ENCODE measurements at regions not wholly inside any gene's neighbourhood (a gene's known extent, or its start where the extent isn't known, plus 50 kb on each side); places are given as distances from the start of the nearest gene placed in this dataset.

DNA sequence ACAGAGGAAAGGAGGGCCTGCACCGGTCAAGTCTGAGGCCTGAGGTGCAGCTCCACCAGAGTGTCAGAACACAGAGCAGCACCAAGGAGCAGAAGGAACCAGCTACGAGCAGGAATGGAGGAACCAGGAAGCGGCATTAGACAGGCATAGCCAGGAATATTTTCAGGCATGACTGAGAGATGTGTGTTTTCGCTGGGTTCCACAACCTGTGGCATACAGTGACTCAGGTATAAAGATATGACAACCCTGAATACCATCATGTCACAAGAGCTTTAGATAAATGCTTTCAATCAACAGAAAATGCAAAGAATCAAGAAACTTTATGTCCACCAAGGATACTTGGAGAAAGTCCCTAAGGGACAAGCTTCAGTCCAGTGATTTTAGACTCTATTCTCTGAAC, 189.3 kb upstream of the NRIP1 start:
- 87 to 95% methylated on average over 4 of the region's 4 CpGs for WGBS, 2 donors
- Histone ChIP-seq H3K4me1 (no peaks in the 10 kb centered on the region), H3K27ac (no peak overlapping the region), H3K27me3 (no peaks in the 10 kb centered on the region), H3K36me3 (no peaks in the 10 kb centered on the region), H3K9me3 (no peaks in the 10 kb centered on the region), H3K4me3 (no peak overlapping the region)
- ATAC-seq (ENCODE audit: low FRiP score in 2 of 2): peak in 1 of 2 donors; percentile 23
- TF ChIP-seq, protein P1, sequence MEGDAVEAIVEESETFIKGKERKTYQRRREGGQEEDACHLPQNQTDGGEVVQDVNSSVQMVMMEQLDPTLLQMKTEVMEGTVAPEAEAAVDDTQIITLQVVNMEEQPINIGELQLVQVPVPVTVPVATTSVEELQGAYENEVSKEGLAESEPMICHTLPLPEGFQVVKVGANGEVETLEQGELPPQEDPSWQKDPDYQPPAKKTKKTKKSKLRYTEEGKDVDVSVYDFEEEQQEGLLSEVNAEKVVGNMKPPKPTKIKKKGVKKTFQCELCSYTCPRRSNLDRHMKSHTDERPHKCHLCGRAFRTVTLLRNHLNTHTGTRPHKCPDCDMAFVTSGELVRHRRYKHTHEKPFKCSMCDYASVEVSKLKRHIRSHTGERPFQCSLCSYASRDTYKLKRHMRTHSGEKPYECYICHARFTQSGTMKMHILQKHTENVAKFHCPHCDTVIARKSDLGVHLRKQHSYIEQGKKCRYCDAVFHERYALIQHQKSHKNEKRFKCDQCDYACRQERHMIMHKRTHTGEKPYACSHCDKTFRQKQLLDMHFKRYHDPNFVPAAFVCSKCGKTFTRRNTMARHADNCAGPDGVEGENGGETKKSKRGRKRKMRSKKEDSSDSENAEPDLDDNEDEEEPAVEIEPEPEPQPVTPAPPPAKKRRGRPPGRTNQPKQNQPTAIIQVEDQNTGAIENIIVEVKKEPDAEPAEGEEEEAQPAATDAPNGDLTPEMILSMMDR (IDR thresholded peaks at IDR 0.05): no peak
- TF ChIP-seq EP300 (IDR thresholded peaks at IDR 0.05) (no peak), POLR2A (IDR thresholded peaks at IDR 0.05) (no peak), POLR2AphosphoS5 (IDR thresholded peaks at IDR 0.05) (no peak)
- no peak for DNase-seq

DNA sequence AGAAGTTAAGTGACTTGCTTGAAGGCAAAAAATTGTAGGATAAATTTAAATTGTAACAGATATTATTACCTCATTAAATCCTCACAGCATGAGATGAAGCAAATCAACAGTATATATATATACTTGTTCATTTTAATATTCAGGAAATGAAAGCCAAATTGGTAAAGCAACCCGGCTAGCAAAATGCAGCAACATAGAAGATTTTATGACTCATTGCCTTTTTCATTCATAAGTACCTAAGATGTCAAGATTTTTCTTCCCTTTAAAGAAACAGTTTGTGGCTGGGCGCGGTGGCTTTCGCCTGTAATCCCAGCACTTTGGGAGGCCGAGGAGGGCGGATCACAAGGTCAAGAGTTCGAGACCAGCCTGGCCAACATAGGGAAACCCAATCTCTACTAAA, 190.5 kb upstream of the NRIP1 start:
- DNase-seq (no peak), ATAC-seq (ENCODE audit: low FRiP score in 2 of 2) (no peak)
- Histone ChIP-seq H3K36me3 (no peaks in the 10 kb centered on the region), H3K9me3 (no peaks in the 10 kb centered on the region), H3K4me1 (no peaks in the 10 kb centered on the region), H3K4me3 (no peak overlapping the region), H3K27ac (no peak overlapping the region), H3K27me3 (no peaks in the 10 kb centered on the region)
- 70 to 86% methylated on average over 7 of the region's 7 CpGs for WGBS, 2 donors
- TF ChIP-seq POLR2AphosphoS5 (IDR thresholded peaks at IDR 0.05) (no peak), EP300 (IDR thresholded peaks at IDR 0.05) (no peak), POLR2A (IDR thresholded peaks at IDR 0.05) (no peak)
- TF ChIP-seq, protein P1 (IDR thresholded peaks at IDR 0.05): no peak

DNA sequence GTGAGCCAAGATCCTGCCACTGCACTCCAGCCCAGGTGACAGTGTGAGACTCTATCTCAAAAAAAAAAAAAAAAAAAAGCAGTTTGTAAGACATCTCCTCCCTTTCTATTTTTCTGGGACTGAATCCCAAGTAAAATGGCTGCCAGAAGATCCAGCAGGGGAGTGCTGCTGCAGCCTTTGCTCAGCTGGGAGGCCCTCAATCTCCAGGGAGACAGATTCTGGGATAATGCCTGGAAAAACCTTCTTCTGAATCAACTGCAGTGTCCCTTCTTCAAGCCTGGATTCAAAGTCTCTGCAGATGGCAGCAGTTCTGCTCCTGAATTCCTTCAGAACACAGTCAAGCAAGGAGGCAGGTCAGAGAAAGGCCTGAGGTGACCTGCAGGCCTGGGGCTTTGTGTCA, 191.0 kb upstream of the NRIP1 start:
- no peak for TF ChIP-seq EP300 (IDR thresholded peaks at IDR 0.05)
- TF ChIP-seq POLR2A (IDR thresholded peaks at IDR 0.05): no peak
- TF ChIP-seq, protein P1 (IDR thresholded peaks at IDR 0.05): no peak
- no peak for TF ChIP-seq POLR2AphosphoS5 (IDR thresholded peaks at IDR 0.05)
- Histone ChIP-seq H3K4me1 (no peaks in the 10 kb centered on the region), H3K27ac (no peak overlapping the region), H3K9me3 (no peaks in the 10 kb centered on the region), H3K27me3 (no peaks in the 10 kb centered on the region), H3K36me3 (no peaks in the 10 kb centered on the region), H3K4me3 (no peak overlapping the region)
- no peak for ATAC-seq (ENCODE audit: low FRiP score in 2 of 2)
- no peak for DNase-seq

DNA sequence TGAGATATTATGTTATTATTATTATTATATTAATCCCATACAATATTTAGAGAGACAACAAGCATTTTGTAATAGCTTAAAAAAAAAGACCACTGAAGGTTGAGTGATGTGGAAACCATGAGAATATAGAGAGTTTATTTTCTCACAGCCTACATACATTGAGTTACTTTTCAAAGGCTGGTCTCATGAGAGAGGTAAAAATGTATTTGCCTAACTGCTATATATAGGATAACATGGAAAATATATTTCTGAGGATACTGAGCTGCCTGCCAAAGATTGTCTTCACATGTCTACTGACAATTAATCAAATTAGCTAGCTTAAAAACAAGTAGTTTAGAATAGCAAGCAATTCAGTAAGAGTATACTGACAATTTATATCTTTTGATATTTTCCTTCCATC, 192.2 kb upstream of the NRIP1 start:
- no peaks in the 10 kb centered on the region for H3K36me3 ChIP-seq
- H3K4me1 ChIP-seq: no peaks in the 10 kb centered on the region
- no peaks in the 10 kb centered on the region for H3K27me3 ChIP-seq
- TF ChIP-seq POLR2AphosphoS5 (IDR thresholded peaks at IDR 0.05): no peak
- no peak for TF ChIP-seq EP300 (IDR thresholded peaks at IDR 0.05)
- no peak for TF ChIP-seq POLR2A (IDR thresholded peaks at IDR 0.05)
- TF ChIP-seq, protein P1 (IDR thresholded peaks at IDR 0.05): no peak
- H3K27ac ChIP-seq: no peak overlapping the region
- no peak overlapping the region for H3K4me3 ChIP-seq
- no peaks in the 10 kb centered on the region for H3K9me3 ChIP-seq
- no peak for ATAC-seq (ENCODE audit: low FRiP score in 2 of 2)
- DNase-seq: no peak

DNA sequence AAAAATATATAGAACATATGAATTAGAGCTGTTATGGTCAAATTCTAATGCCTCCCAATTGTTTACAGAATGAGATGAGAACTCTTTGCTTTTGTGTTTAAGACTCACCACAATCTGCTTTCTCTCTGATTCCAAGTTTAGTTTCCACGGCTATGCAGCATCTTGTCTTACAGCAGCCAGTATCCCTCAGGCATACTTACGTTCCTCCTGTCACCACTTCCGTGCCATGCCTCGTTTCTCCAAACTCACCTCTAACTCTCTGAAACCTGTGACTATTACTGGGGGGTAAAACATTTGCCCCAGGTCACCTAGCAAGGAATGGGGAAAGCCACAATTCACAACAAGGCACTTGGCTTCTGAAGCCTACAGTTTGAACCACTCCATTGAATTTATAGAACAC, 192.8 kb upstream of the NRIP1 start:
- H3K9me3 ChIP-seq: no peaks in the 10 kb centered on the region
- ATAC-seq (ENCODE audit: low FRiP score in 2 of 2): no peak
- H3K36me3 ChIP-seq: no peaks in the 10 kb centered on the region
- no peak for DNase-seq
- H3K27ac ChIP-seq: no peak overlapping the region
- H3K4me1 ChIP-seq: no peaks in the 10 kb centered on the region
- no peak for TF ChIP-seq POLR2A (IDR thresholded peaks at IDR 0.05)
- TF ChIP-seq, protein P1 (IDR thresholded peaks at IDR 0.05): no peak
- no peak overlapping the region for H3K4me3 ChIP-seq
- 77 to 81% methylated on average over 4 of the region's 4 CpGs for WGBS, 2 donors
- H3K27me3 ChIP-seq: no peaks in the 10 kb centered on the region
